Skin epidermis (tissue), 12 donors: ENCODE measurements at regions not wholly inside any gene's neighbourhood (a gene's known extent, or its start where the extent isn't known, plus 50 kb on each side); places are given as distances from the start of the nearest gene placed in this dataset.
"Not testable (repeated sequence)": the region's sequence is repeated elsewhere in the genome, so short reads cannot be mapped to it uniquely, and the experiment has no call there.

ENCODE experiments used
- H3K27ac ChIP-seq, 21 experiments: fragments of 200-600 bp; sonication (generic) in 11 of 21; one replicate each; pipeline ENCODE4 v1.5.0; 2020; ENCODE audit warnings: mild to moderate bottlenecking in 3 of 21, inconsistent platforms in 2 of 21, moderate library complexity in 2 of 21
- H3K4me3 ChIP-seq, 7 experiments: fragments of 200-600 bp; sonication (generic) in 2 of 7; one replicate each; pipeline ENCODE4 v1.5.0; 2020; ENCODE audit warnings: inconsistent platforms in 2 of 7, mild to moderate bottlenecking in 2 of 7, moderate library complexity in 1 of 7

- H3K4me3 ChIP-seq, H3K27ac ChIP-seq: not testable (repeated sequence)
These were observed 286.5 kb downstream of the RPIA start for GRCh38 chr2:88978011-88978410.

DNA sequence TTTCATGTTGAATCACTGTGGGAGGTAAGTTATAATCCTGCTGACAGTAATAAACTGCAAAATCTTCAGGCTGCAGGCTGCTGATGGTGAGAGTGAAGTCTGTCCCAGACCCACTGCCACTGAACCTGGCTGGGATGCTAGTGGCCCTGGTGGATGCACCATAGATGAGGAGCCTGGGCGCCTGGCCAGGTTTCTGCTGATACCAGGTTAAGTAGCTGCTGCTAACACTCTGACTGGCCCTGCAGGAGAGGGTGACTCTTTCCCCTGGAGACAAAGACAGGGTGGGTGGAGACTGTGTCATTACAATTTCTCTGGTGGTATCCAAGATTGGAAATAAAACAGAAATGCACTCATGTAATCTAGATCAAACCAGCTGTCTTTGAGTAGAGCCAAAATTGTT, 287.0 kb downstream of the RPIA start:
- H3K27ac ChIP-seq, H3K4me3 ChIP-seq: not testable (repeated sequence)

- not testable (repeated sequence) for H3K4me3 ChIP-seq, H3K27ac ChIP-seq
These were observed 292.6 kb downstream of the RPIA start for GRCh38 chr2:88984079-88984478.

- not testable (repeated sequence) for H3K27ac ChIP-seq, H3K4me3 ChIP-seq
These were observed 295.4 kb downstream of the RPIA start for GRCh38 chr2:88986721-88987330.

DNA sequence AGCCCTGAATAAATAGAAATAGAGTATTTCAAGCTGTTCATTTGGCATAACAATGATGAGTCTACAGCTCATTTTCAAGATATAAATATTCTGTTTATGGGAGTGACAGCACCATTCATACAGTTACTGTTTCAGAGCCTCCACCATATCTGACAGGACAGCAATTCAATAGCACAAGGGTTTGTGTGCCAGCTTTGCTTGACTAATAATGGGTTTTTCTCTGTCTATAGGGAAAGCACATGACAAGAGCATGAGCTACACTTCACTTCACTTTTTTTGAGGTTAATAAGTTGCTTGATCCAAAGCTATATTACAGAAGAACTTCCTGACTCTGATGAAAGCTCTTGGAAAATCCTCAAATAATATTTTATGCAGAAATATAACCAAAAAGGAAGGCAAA, 297.1 kb downstream of the RPIA start:
- not testable (repeated sequence) for H3K27ac ChIP-seq, H3K4me3 ChIP-seq

DNA sequence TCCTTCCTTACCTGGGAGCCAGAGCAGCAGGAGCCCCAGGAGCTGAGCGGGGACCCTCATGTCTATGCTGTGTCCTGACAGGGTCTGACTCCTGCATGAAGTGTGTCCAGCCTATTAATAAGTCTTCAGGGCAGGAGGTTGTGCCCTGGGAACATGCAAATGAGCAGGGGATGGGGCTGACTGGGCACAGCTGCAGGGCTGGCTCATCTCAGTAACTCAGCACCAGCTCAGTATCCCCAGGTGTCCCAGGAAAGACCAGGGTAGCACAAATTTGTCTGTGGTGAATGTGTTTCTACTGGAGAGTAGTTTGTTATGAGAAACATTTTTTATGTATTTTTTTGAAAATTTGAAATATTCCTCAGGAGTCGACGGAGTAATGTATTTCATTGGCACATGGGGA, 301.3 kb downstream of the RPIA start:
- H3K4me3 ChIP-seq, H3K27ac ChIP-seq: not testable (repeated sequence)

DNA sequence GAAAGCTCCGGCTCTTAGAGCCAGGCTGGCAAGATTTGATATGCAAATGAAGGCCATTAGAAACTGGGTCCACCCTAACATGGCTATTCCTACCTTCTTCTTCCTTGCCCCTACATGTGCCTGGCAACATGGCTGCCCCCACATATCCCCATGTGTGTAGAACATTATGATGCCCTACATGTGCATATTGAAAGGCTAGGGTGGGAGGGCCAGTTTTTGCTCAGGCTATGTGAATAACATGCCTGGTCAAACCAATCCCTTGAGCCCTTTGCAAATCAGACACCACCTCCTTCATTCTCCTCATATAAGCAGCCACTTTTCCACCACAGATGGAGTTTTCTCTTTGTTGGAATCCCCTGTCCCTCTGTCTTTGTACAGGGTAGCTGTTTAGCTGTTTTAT, 303.4 kb downstream of the RPIA start:
- not testable (repeated sequence) for H3K4me3 ChIP-seq, H3K27ac ChIP-seq

GRCh38 chr2:88996588-88996987, 305.1 kb downstream of the RPIA start:
- not testable (repeated sequence) for H3K4me3 ChIP-seq, H3K27ac ChIP-seq

- Histone ChIP-seq H3K27ac (no peak overlapping the region), H3K4me3 (no peak overlapping the region)
These were observed 307.9 kb downstream of the RPIA start for GRCh38 chr2:88999365-88999764.

GRCh38 chr2:89000235-89000634, 308.8 kb downstream of the RPIA start:
- Histone ChIP-seq H3K27ac (no peak overlapping the region), H3K4me3 (no peak overlapping the region)

DNA sequence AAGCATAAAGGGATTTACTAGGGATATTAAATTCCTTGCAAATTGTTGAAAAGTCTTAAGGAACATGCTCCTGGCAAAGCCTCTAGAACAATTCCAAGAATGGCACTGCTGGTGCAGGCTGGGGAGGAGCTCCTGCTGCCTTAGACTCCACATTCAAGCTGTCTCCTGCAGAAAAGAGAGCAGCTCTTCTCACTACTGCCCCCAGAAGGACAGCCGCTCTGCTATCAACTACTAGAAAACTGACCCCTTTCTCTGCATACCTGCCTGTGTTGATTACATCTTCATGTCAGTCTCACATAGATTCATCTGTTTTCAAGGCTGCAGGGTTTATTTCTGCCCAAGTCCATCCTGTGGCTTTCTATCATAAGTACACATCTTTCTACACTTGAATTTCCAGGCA, 312.8 kb downstream of the RPIA start:
- not testable (repeated sequence) for H3K27ac ChIP-seq, H3K4me3 ChIP-seq

- H3K27ac ChIP-seq, H3K4me3 ChIP-seq: not testable (repeated sequence)
These were observed 329.1 kb downstream of the RPIA start for GRCh38 chr2:89020566-89020965.

GRCh38 chr2:89026296-89026695, 334.8 kb downstream of the RPIA start:
- not testable (repeated sequence) for H3K4me3 ChIP-seq, H3K27ac ChIP-seq

- H3K4me3 ChIP-seq, H3K27ac ChIP-seq: not testable (repeated sequence)
These were observed 335.6 kb downstream of the RPIA start for GRCh38 chr2:89027115-89027514.

- H3K27ac ChIP-seq: not testable (repeated sequence)
These were observed 336.1 kb downstream of the RPIA start for GRCh38 chr2:89027536-89027935.

GRCh38 chr2:89029257-89029656, 337.8 kb downstream of the RPIA start:
- H3K4me3 ChIP-seq, H3K27ac ChIP-seq: not testable (repeated sequence)

More at GRCh38 chr2:89027536-89027935, 336.1 kb downstream of the RPIA start:
- not testable (repeated sequence) for H3K4me3 ChIP-seq

DNA sequence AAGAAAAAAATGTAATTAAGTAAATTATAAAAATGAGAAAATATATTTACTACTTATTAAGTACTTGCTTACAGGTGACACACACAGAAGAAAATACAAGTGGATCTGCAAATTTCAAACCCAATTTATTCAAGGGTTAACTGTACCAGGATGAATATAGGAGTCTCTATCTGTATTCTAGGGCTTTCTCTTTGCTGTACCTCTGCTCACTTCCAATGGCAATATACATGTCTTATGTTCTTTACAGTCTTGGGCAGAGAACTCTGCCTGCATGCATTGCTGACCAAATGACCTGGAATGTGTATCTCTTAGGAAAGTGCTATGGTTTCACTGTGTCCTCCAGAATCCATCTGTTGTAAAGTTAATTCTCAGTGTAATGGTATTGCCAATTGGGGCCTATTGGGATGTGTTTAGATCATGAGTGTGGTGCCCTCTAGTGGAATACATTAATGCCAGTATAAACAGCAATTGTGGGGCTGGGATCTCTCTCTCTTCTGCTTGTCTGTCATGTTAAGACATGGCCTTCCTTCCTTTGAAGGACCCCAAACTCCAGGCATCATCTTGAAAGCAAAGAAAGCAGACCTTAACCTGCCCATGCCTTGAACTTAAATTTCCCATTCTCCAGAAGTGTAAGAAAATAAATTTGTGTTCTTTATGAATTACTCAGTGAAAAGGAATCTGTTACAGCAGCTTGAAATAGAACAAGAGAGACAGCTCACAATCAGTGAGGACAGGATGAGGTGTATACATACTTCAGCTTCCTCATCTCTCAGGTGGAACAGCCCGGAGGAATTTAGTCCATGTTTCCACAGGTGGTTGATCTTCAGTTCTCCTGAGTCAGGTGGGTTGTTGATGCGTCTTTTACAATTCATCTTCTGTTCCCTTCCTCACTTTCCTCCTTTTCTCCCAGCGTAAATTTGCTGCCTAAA, 356.9 kb downstream of the RPIA start:
- H3K27ac ChIP-seq, H3K4me3 ChIP-seq: not testable (repeated sequence)

- not testable (repeated sequence) for H3K27ac ChIP-seq, H3K4me3 ChIP-seq
These were observed 367.1 kb downstream of the RPIA start for GRCh38 chr2:89058616-89059015.

GRCh38 chr2:89061174-89061573, 369.7 kb downstream of the RPIA start:
- not testable (repeated sequence) for H3K27ac ChIP-seq, H3K4me3 ChIP-seq

- H3K27ac ChIP-seq, H3K4me3 ChIP-seq: not testable (repeated sequence)
These were observed 385.3 kb downstream of the RPIA start for GRCh38 chr2:89076771-89077170.

DNA sequence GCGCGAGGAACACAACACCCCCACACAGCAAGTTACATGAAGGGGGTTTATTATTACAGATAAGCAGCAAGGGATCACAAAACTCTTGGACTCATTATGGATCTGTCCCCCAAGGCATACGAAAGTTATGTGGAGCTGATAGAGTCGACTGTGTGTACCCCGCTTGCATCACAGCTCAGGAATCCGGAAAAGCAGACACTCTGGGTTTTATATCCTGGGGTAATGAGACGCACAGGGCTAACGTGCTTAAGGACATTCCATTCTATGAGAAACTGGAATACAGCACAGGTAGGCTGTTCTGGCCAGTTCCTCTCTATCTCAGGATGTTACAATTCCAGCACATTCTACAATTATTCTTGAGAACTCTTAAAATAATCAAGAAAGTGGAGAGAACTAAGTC, 401.4 kb downstream of the RPIA start:
- not testable (repeated sequence) for H3K27ac ChIP-seq, H3K4me3 ChIP-seq
